ENCODE measurements at regions not wholly inside any gene's neighbourhood (a gene's known extent, or its start where the extent isn't known, plus 50 kb on each side); places are given as distances from the start of the nearest gene placed in this dataset.

- no peak overlapping the region for H3K4me3 ChIP-seq (ENCODE audit: low read length)
- no peaks in the 10 kb centered on the region for H3K9me2 ChIP-seq (ENCODE audit: insufficient read depth, low read length)
- H2AFZ ChIP-seq (ENCODE audit: low read depth, low read length), result no peak overlapping the region
- H3K27me3 ChIP-seq (ENCODE audit: insufficient read depth, low read depth, low read length), result no peaks in the 10 kb centered on the region
- no peak for TF ChIP-seq CTCF (IDR thresholded peaks at IDR 0.05; ENCODE audit: poor library complexity, severe bottlenecking)
- TF ChIP-seq SMC3 (conservative IDR thresholded peaks at IDR 0.05; ENCODE audit: poor library complexity), result no peak
- TF ChIP-seq MXI1 (conservative IDR thresholded peaks at IDR 0.05; ENCODE audit: poor library complexity, severe bottlenecking), result no peak
- no peak for TF ChIP-seq EZH2 (IDR thresholded peaks at IDR 0.05; ENCODE audit: borderline replicate concordance, insufficient read depth, low read length, poor library complexity, severe bottlenecking)
- TF ChIP-seq EP300 (conservative IDR thresholded peaks at IDR 0.05; ENCODE audit: poor library complexity, severe bottlenecking), result no peak
- TF ChIP-seq REST (IDR thresholded peaks at IDR 0.05; ENCODE audit: borderline replicate concordance), result no peak
- no peak for TF ChIP-seq POLR2AphosphoS5 (IDR thresholded peaks at IDR 0.05)
- no peak for TF ChIP-seq RAD21 (conservative IDR thresholded peaks at IDR 0.05)
- no peak for TF ChIP-seq TAF1 (IDR thresholded peaks at IDR 0.05; ENCODE audit: low read depth)
- H3K9me3 ChIP-seq (ENCODE audit: low read length), result no peaks in the 10 kb centered on the region
- no peak overlapping the region for H3K9ac ChIP-seq (ENCODE audit: low read length)
- H3K4me2 ChIP-seq (ENCODE audit: low read length), result no peak overlapping the region
- no peaks in the 10 kb centered on the region for H4K20me1 ChIP-seq (ENCODE audit: insufficient read depth)
- H3K27ac ChIP-seq (ENCODE audit: low read length), result no peak overlapping the region
- H3F3A ChIP-seq (ENCODE audit: insufficient read depth, low read length, poor library complexity, severe bottlenecking), result no peaks in the 10 kb centered on the region
- no peaks in the 10 kb centered on the region for H3K36me3 ChIP-seq (ENCODE audit: insufficient read depth, low read length)
- no peaks in the 10 kb centered on the region for H3K79me2 ChIP-seq (replicated peaks; ENCODE audit: insufficient read depth, low read length)
Observed at GRCh38 chr17:14815079-14815478, 450.0 kb downstream of the PMP22 start.

DNA sequence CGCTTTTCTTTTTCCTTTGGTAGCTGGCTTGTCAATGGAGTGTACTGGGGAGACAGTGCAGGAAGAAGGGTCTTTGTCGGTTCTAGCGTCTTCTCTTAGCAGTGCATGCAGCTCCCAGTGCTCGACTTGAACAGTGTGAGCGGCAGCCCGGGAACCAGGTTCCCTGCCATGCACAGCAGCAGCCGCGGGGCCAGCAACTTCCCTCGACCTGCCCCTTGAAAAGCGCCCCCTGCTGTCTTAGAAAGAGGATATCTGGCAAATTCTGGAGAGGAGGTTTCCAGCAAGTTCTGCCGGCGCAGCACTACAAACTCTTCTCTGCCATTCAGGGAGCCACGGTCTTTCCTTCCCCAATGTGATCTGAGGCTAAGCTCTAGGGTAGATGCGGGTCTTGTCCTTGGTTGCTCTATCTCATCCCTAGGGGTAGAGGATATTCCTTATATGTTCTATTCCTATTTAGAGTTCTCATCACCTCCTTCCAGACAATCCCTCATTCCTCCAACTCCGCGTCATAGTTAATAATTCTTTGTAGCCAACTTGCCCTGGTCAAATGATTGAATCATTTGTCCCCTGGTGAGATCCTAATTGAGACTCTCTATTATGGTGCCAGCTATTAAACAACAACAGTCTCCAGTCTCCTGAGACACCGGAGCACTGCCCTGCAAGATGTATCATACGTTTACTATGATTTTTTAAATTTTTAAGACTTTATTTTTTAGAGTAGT is 451.3 kb downstream of the PMP22 start:
- Histone ChIP-seq H3K4me2 (ENCODE audit: low read length) (no peak overlapping the region), H3F3A (ENCODE audit: insufficient read depth, low read length, poor library complexity, severe bottlenecking) (no peaks in the 10 kb centered on the region), H3K9me3 (ENCODE audit: low read length) (no peaks in the 10 kb centered on the region), H3K4me3 (ENCODE audit: low read length) (no peak overlapping the region), H3K9me2 (ENCODE audit: insufficient read depth, low read length) (no peaks in the 10 kb centered on the region), H4K20me1 (ENCODE audit: insufficient read depth) (no peaks in the 10 kb centered on the region), H3K27me3 (ENCODE audit: insufficient read depth, low read depth, low read length) (no peaks in the 10 kb centered on the region), H3K9ac (ENCODE audit: low read length) (no peak overlapping the region), H3K79me2 (replicated peaks; ENCODE audit: insufficient read depth, low read length) (no peaks in the 10 kb centered on the region), H3K27ac (ENCODE audit: low read length) (no peak overlapping the region), H3K36me3 (ENCODE audit: insufficient read depth, low read length) (no peaks in the 10 kb centered on the region), H2AFZ (ENCODE audit: low read depth, low read length) (no peak overlapping the region)
- TF ChIP-seq TAF1 (IDR thresholded peaks at IDR 0.05; ENCODE audit: low read depth) (no peak), SMC3 (conservative IDR thresholded peaks at IDR 0.05; ENCODE audit: poor library complexity) (no peak), CTCF (IDR thresholded peaks at IDR 0.05; ENCODE audit: poor library complexity, severe bottlenecking) (no peak), MXI1 (conservative IDR thresholded peaks at IDR 0.05; ENCODE audit: poor library complexity, severe bottlenecking) (no peak), EP300 (conservative IDR thresholded peaks at IDR 0.05; ENCODE audit: poor library complexity, severe bottlenecking) (no peak), RAD21 (conservative IDR thresholded peaks at IDR 0.05) (no peak), POLR2AphosphoS5 (IDR thresholded peaks at IDR 0.05) (no peak)

Data from neural cell (in vitro differentiated cells).